BLaER1 treated with 17β-estradiol and CSF1 and Interleukin-3, amounts not matched to agents 10 nM and 100 nM (cell line): ENCODE measurements at regions not wholly inside any gene's neighbourhood (a gene's known extent, or its start where the extent isn't known, plus 50 kb on each side); places are given as distances from the start of the nearest gene placed in this dataset.

Experiments
- H3K27ac ChIP-seq, 11 experiments: shearing (Covaris generic); formaldehyde crosslinking; 2 replicates each; pipeline ENCODE4 v1.8.1; 2022
- H3K27me3 ChIP-seq, 11 experiments: shearing (Covaris generic); formaldehyde crosslinking; 2 replicates each; pipeline ENCODE4 v1.8.1; 2022
- H3K36me3 ChIP-seq, 11 experiments: shearing (Covaris generic); formaldehyde crosslinking; 2 replicates each; pipeline ENCODE4 v1.8.1; 2022
- H3K4me1 ChIP-seq, 10 experiments: shearing (Covaris generic); formaldehyde crosslinking; 2 replicates each; pipeline ENCODE4 v1.8.1; 2022
- H3K4me2 ChIP-seq, 11 experiments: shearing (Covaris generic); formaldehyde crosslinking; 2 replicates each; pipeline ENCODE4 v1.8.1; 2022
- H3K4me3 ChIP-seq, 10 experiments: shearing (Covaris generic); formaldehyde crosslinking; 2 replicates each; pipeline ENCODE4 v1.8.1; 2022
- H3K9ac ChIP-seq, 11 experiments: shearing (Covaris generic); formaldehyde crosslinking; 2 replicates each; pipeline ENCODE4 v1.8.1; 2022
- H3K9me3 ChIP-seq, 11 experiments: shearing (Covaris generic); formaldehyde crosslinking; replicated peaks in 1 of 11; 2 replicates each; pipeline ENCODE4 v1.8.1; 2022
- H4K20me1 ChIP-seq, 11 experiments: shearing (Covaris generic); formaldehyde crosslinking; 2 replicates each; pipeline ENCODE4 v1.8.1; 2022
- Cebpa-rat ChIP-seq, 11 experiments: shearing (Covaris generic); IDR thresholded peaks; 2 replicates each; pipeline ENCODE4 v1.8.1; 2022

DNA sequence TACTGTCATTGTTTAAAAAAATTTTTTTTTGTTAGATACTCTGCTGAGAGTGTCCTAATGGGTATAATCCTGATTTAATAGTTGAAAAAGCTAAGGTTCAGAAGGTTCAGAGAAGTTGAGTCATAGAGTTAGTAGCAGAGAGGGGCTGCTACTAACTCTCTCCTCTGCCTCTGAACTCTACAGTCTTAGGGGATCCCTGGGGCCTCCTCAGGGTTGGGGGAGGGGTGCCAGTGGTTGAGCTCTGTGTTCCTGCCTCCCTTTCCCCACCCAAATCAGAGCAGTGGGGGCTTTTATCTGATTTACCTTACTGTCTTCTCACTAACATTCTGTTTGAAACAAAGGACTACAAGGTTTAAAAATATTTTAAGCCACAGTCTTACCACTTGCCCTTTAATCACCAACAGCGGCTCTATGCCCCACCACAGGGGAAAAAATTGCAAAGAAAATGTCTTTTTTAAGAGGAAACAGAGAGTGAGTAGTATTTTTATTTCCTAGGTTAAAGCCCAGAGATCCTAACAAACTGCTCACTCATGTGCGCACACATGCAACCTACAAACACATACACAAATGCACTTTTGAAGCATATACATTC is 102.2 kb upstream of the ATP6AP2 start:
- TF ChIP-seq Cebpa-rat (IDR thresholded peaks at IDR 0.05): no peak
- H3K9me3 ChIP-seq: peaks cover 5 to 26% (median 12%) of the 10 kb centered on the region in 11 experiments; a peak in 16 of 22 replicates
- no peak overlapping the region for H3K9ac ChIP-seq
- H3K4me2 ChIP-seq: peak overlapping the region in 8 of 11 experiments; percentile 22 to 65 (median 36); a peak in 13 of 22 replicates
- H3K27me3 ChIP-seq: peaks cover 0 to 9% (median 0%) of the 10 kb centered on the region in 11 experiments; a peak in 4 of 22 replicates
- H3K36me3 ChIP-seq: no peaks in the 10 kb centered on the region
- H3K27ac ChIP-seq: no peak overlapping the region
- no peak overlapping the region for H3K4me3 ChIP-seq
- no peaks in the 10 kb centered on the region for H4K20me1 ChIP-seq
- peaks cover 8 to 38% (median 33%) of the 10 kb centered on the region in 10 experiments for H3K4me1 ChIP-seq

DNA sequence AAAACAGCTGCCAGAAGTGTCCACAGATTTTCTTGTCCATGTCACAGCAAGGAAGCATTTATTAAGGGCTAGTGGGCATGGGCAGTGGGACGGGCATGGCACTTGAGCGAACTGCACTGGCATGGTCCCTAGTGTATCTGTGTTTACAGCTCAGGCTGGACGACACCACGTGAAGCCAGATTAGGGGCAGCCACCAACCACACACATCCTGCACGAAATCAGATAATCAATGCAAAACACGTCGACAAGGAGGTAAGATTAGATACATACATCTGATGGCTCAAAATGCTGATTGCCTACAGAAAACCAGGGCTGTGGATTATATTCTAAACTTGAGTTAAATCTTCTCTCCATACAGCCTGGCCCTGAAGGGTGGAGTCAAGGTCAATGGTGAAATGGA is 103.8 kb upstream of the ATP6AP2 start:
- no peaks in the 10 kb centered on the region for H3K36me3 ChIP-seq
- H4K20me1 ChIP-seq: no peaks in the 10 kb centered on the region
- peaks cover 5 to 20% (median 12%) of the 10 kb centered on the region in 11 experiments; a peak in 16 of 22 replicates for H3K9me3 ChIP-seq
- no peak overlapping the region for H3K4me3 ChIP-seq
- peaks cover 18 to 54% (median 48%) of the 10 kb centered on the region in 10 experiments for H3K4me1 ChIP-seq
- no peak for TF ChIP-seq Cebpa-rat (IDR thresholded peaks at IDR 0.05)
- no peak overlapping the region for H3K9ac ChIP-seq
- no peak overlapping the region for H3K27ac ChIP-seq
- H3K4me2 ChIP-seq: no peak overlapping the region
- H3K27me3 ChIP-seq: peaks cover 0 to 9% (median 0%) of the 10 kb centered on the region in 11 experiments; a peak in 4 of 22 replicates

DNA sequence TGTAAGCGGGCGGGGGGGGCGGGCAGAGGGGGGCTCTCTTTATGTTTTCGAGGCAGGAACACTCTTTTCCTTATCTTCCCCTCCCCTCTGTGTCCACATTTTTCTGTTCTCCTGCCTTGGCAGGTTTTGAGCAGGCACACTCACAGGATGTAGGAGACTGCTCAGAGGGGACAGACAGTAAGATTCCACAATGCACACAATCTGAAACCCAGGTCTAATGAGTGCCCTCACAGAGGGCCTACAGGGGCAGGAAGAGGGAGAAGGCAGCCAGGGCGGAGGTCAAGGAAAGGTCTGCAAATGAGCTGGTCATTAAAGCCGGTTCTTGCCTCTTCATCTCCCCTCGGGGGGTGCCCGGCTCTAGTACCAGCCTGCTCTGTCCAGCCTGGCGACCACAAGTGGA is 106.1 kb upstream of the ATP6AP2 start:
- H3K36me3 ChIP-seq: no peaks in the 10 kb centered on the region
- TF ChIP-seq Cebpa-rat (IDR thresholded peaks at IDR 0.05): no peak
- H3K4me2 ChIP-seq: peak overlapping the region in 9 of 11 experiments; percentile 56 to 94 (median 80); a peak in 17 of 22 replicates
- no peak overlapping the region for H3K4me3 ChIP-seq
- H3K9ac ChIP-seq: peak overlapping the region in 2 of 11 experiments; percentile 3 to 42; a peak in 1 of 22 replicates
- peaks cover 20 to 60% (median 54%) of the 10 kb centered on the region in 10 experiments for H3K4me1 ChIP-seq
- no peak overlapping the region for H3K27ac ChIP-seq
- H3K9me3 ChIP-seq: peaks cover 1 to 6% (median 4%) of the 10 kb centered on the region in 11 experiments; a peak in 16 of 22 replicates
- H4K20me1 ChIP-seq: no peaks in the 10 kb centered on the region
- peaks cover 0 to 9% (median 0%) of the 10 kb centered on the region in 11 experiments; a peak in 3 of 22 replicates for H3K27me3 ChIP-seq

DNA sequence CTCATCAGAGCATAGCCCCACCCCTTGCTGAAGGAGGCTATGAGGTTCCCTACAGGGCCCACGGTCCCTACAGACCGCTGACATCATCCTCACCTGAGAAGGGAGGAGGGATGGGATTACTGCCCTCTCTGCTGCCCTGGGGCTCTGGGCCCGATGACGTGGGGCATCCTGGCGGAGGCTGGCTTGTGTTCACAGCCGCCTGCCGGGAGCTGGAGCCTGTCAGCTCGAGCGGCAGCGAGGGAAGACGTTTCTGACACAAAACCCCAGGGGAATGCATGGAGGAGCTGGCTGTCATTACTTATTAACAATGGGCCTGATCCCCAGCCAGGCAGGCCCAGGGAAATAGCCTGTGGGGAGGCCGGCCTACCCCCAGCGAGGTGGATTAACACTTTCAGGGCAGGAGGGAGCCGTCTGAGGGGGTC is 106.6 kb upstream of the ATP6AP2 start:
- no peak for TF ChIP-seq Cebpa-rat (IDR thresholded peaks at IDR 0.05)
- Histone ChIP-seq H3K36me3 (no peaks in the 10 kb centered on the region), H3K4me1 (peaks cover 20 to 62% (median 54%) of the 10 kb centered on the region in 10 experiments), H3K27ac (peak overlapping the region in 3 of 11 experiments; percentile 6 to 29 (median 20); a peak in 2 of 22 replicates), H3K4me2 (peak overlapping the region; percentile 56 to 94 (median 79)), H3K9me3 (peaks cover 0 to 2% (median under 1%) of the 10 kb centered on the region in 11 experiments; a peak in 8 of 22 replicates), H3K9ac (peak overlapping the region in 5 of 11 experiments; percentile 18 to 42 (median 30); a peak in 5 of 22 replicates), H3K4me3 (no peak overlapping the region), H3K27me3 (peaks cover 0 to 9% (median 0%) of the 10 kb centered on the region in 11 experiments; a peak in 3 of 22 replicates), H4K20me1 (no peaks in the 10 kb centered on the region)

DNA sequence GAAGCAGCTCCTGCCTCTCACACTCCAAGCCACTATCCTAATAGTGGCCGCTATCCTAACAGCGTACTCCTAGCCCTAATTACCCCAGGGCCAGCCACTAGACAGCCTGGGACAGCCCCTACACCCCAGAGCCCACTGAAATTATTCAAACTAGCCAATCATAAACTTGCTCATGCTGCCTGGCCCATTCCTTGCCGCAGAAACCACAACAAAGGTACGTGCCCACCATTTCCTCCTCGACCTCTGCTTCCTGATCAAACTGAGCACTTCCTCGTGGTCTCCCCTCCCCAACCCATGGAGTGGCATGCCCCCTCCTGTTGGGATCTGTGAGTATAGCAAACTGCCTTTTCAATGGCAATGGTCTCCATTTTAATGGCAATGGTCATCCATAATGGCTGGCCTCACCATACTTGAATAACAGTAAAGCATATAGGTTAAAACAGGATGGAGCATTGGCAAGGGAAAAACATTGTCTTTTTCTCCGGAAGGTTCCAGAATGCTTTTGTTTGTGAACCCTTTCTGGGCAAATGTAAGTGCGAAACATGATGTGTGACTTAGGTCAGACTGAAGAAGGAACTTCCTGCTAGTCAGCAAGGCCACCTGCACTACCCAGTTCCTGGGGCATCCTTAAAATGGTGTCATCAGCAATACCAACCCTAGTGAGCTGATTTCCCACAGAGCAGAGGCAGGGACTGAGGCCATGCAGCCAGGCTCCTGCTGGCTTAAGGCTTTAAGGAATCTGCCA is 107.1 kb upstream of the ATP6AP2 start:
- H3K4me1 ChIP-seq: peaks cover 25 to 64% (median 52%) of the 10 kb centered on the region in 10 experiments
- H3K27me3 ChIP-seq: peaks cover 0 to 9% (median 0%) of the 10 kb centered on the region in 11 experiments; a peak in 3 of 22 replicates
- H3K9me3 ChIP-seq: no peaks in the 10 kb centered on the region
- H4K20me1 ChIP-seq: no peaks in the 10 kb centered on the region
- H3K27ac ChIP-seq: peak overlapping the region in 3 of 11 experiments; percentile 6 to 29 (median 20); a peak in 5 of 22 replicates
- no peak overlapping the region for H3K4me3 ChIP-seq
- peak overlapping the region in 5 of 11 experiments; percentile 18 to 42 (median 30); a peak in 4 of 22 replicates for H3K9ac ChIP-seq
- no peaks in the 10 kb centered on the region for H3K36me3 ChIP-seq
- no peak for TF ChIP-seq Cebpa-rat (IDR thresholded peaks at IDR 0.05)
- peak overlapping the region; percentile 56 to 94 (median 79) for H3K4me2 ChIP-seq

DNA sequence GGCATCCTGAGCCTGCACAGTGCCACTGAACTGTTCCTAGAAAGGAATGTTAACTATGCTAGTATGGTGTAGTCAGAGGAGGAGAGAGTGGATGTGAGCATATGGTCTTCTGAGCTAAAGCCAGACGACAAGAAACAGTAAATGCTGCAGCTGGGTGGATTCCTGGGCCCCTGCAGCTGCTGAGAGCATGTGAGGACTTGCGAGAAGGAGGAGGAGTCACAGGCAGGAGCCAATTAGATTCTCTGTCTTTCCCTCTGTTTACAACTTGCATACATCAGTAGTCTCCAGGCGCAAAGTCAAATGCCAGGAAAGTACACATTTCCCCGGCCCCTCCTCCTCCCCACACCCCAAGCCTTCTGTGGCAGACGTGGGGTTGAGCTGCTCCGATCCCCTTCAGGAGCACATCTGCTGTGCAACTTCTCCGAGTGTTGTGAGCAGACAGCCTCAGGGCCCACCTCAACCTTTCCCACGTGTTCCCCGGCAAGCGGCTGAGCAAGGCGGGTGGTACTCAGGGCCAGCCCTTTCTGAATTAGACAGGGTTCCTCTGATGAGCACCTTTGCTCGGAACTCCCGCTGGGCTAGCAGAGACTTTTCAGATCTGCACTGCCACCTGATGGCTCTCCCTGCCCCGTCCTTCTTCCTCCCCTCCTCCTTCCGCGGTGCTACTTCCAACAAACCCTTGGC is 108.7 kb upstream of the ATP6AP2 start:
- peaks cover 39 to 73% (median 60%) of the 10 kb centered on the region in 10 experiments for H3K4me1 ChIP-seq

DNA sequence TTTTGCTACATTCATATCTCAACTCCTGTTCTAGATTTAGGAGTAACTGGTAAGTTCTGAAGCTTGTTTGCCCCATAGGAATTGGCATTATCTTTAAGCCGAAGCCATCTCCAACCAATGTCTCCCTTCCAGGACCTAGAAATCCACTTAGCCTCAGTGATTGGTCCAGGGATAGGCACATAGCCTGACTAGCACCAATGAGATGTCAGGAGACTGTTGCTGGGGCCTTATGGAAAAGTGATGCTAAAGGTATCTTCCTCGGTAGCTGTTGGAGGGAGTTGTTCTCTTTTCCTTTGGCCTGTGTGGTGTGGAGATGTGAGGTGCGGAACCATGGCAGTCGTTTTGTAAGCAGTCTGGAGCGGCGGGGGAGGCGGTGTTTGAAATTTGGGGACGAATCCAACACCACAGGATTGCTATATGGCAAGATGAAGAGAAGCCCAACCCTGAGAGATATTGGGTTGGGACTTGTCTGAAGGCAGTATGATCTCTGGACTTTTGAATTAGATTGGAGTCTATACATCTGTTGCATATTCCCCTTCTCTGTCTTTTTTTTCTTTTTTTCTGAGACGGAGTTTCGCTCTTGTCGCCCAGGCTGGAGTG is 109.8 kb upstream of the ATP6AP2 start:
- no peak overlapping the region for H3K4me3 ChIP-seq
- no peaks in the 10 kb centered on the region for H4K20me1 ChIP-seq
- no peaks in the 10 kb centered on the region for H3K36me3 ChIP-seq
- H3K9me3 ChIP-seq: no peaks in the 10 kb centered on the region
- H3K4me1 ChIP-seq: peaks cover 50 to 84% (median 71%) of the 10 kb centered on the region in 10 experiments
- H3K27me3 ChIP-seq: peaks cover 0 to 9% (median 0%) of the 10 kb centered on the region in 11 experiments; a peak in 2 of 22 replicates
- no peak overlapping the region for H3K9ac ChIP-seq
- no peak overlapping the region for H3K4me2 ChIP-seq
- no peak overlapping the region for H3K27ac ChIP-seq
- no peak for TF ChIP-seq Cebpa-rat (IDR thresholded peaks at IDR 0.05)

More for the DNA sequence above, 108.7 kb upstream of the ATP6AP2 start:
- H3K27me3 ChIP-seq: peaks cover 0 to 9% (median 0%) of the 10 kb centered on the region in 11 experiments; a peak in 3 of 22 replicates
- H3K27ac ChIP-seq: peak overlapping the region in 1 of 11 experiments; percentile 13; a peak in 1 of 22 replicates
- H3K9me3 ChIP-seq: no peaks in the 10 kb centered on the region
- TF ChIP-seq Cebpa-rat (IDR thresholded peaks at IDR 0.05): no peak
- no peak overlapping the region for H3K4me3 ChIP-seq
- peak overlapping the region in 1 of 11 experiments; percentile 34; a peak in 1 of 22 replicates for H3K9ac ChIP-seq
- H4K20me1 ChIP-seq: no peaks in the 10 kb centered on the region
- H3K36me3 ChIP-seq: no peaks in the 10 kb centered on the region
- peak overlapping the region; percentile 45 to 89 (median 65) for H3K4me2 ChIP-seq

DNA sequence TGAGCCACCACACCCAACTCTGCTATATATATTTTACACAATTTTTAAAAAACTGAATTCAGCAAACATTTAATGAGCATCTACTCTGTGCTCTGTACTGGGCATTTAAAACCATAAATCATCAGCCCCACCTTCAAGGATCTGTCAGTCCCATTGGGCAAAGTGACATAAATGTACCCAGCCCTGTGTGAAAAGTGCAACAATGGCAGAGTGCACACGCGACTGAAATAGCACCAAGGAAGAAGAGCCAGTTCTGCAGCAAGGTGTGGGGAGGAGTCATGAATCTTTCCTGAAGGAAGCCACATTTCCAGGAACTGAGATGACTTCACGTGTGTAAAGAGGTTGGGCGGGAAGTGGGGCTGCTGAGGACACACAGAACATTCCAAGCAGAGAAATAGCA is 111.5 kb upstream of the ATP6AP2 start:
- Histone ChIP-seq H3K9me3 (no peaks in the 10 kb centered on the region), H3K9ac (no peak overlapping the region), H3K27me3 (peaks cover 0 to 6% (median 0%) of the 10 kb centered on the region in 11 experiments; a peak in 2 of 22 replicates), H3K27ac (peak overlapping the region in 3 of 11 experiments; percentile 56 to 70 (median 62); a peak in 6 of 22 replicates), H3K4me2 (peak overlapping the region in 5 of 11 experiments; percentile 10 to 62 (median 49); a peak in 7 of 22 replicates), H3K4me3 (no peak overlapping the region), H3K4me1 (peaks cover 58 to 84% (median 74%) of the 10 kb centered on the region in 10 experiments), H3K36me3 (no peaks in the 10 kb centered on the region), H4K20me1 (no peaks in the 10 kb centered on the region)
- no peak for TF ChIP-seq Cebpa-rat (IDR thresholded peaks at IDR 0.05)
